Fibroblast of the aortic adventitia (primary cell): ENCODE measurements at regions not wholly inside any gene's neighbourhood (a gene's known extent, or its start where the extent isn't known, plus 50 kb on each side); places are given as distances from the start of the nearest gene placed in this dataset.

ENCODE experiments used
- DNase-seq: peaks from one replicate; pipeline ENCODE4 v3.0.0-alpha.2; 2010; ENCODE audit warnings: low read depth
- H3K4me3 ChIP-seq: 2 replicates; pipeline ENCODE4 v1.5.1; 2011; ENCODE audit warnings: low read depth, mild to moderate bottlenecking, control low read depth, low read length, moderate library complexity
- TF ChIP-seq, protein P1 (sequence below): IDR thresholded peaks from 2 replicates; pipeline ENCODE4 v1.5.1; 2011; ENCODE audit warnings: mild to moderate bottlenecking, low read length, control low read depth, inconsistent platforms; ENCODE audit not compliant: insufficient read depth

DNA sequence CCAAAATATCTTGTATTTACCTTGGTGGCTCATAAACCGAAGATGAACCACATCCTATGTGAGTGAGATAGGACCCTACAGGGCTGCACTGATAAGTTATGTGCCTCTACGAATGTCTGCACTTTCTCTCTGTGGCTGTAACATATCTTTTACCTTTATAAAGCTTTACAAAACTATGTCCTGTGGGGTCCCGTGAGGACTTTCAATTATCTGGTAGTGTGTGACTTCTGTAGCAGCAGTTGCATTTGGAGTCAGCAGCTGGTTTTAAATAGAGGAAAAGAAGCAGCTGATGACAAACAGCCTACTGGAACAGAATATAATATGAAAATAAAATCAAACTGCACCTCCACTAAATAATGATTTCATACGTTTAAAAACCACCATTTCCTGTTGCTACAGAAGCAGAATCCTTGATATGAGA is 222.4 kb upstream of the GNAI1 start:
- no peak for DNase-seq
- no peak overlapping the region for H3K4me3 ChIP-seq
- TF ChIP-seq, protein P1, sequence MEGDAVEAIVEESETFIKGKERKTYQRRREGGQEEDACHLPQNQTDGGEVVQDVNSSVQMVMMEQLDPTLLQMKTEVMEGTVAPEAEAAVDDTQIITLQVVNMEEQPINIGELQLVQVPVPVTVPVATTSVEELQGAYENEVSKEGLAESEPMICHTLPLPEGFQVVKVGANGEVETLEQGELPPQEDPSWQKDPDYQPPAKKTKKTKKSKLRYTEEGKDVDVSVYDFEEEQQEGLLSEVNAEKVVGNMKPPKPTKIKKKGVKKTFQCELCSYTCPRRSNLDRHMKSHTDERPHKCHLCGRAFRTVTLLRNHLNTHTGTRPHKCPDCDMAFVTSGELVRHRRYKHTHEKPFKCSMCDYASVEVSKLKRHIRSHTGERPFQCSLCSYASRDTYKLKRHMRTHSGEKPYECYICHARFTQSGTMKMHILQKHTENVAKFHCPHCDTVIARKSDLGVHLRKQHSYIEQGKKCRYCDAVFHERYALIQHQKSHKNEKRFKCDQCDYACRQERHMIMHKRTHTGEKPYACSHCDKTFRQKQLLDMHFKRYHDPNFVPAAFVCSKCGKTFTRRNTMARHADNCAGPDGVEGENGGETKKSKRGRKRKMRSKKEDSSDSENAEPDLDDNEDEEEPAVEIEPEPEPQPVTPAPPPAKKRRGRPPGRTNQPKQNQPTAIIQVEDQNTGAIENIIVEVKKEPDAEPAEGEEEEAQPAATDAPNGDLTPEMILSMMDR: no peak

DNA sequence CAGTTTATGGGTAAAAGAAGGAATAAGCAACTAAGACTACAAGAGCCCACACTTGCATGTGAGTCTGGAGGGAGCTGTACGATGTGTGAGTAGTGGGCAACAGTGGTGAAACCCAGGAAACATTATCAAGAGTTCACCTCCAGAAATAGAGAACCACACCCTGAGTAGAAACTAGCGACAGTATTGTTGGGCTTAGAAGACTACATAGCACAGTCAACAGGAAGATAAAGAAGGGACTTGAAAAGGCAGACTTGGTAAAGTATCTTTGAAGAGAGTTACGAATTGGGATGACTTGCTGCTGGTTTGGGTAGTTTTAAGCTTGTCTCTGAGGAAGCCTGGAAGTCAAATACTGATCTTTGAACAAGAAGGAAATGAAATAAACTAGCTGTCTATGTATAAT is 223.2 kb upstream of the GNAI1 start:
- DNase-seq: no peak
- TF ChIP-seq, protein P1: no peak
- H3K4me3 ChIP-seq: no peak overlapping the region

DNA sequence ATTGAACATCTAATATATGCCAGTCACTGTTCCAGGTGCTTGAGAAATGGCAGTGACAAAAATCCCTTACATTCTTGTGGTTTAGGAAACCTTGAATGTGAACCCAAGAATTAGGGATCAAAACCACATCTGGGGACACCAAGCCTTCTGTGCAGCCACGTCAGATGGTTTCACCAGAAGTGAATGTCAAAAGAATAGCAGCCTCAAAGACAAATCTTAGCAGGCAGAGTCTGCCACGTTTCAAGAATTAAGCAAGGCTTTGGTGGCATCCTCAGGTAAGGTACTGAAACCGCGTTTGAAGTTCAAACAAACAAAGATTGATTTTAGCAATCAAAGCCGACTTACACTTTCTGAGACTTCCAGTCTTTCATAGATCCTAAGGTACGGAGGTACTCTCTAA is 225.5 kb upstream of the GNAI1 start:
- DNase-seq: no peak
- no peak overlapping the region for H3K4me3 ChIP-seq
- TF ChIP-seq, protein P1: no peak

DNA sequence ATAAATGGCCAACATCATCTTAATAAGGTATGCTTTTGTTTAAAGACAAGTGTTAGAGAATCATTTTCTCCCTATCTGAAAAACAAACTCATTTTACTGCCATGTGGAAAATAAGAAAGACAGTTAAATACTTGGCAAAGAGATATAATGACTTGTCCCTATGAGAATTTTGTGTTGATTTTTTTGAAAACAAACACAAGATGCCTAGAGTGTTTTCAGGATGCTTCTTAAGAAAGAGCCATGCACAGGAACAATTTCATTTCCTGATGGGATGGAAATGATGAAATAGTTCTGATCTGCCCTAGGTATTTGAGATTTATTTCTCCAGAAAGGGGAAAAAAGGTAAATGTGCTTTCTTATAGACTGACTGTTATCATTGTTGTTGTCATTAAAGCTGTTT is 237.5 kb upstream of the GNAI1 start:
- TF ChIP-seq, protein P1: no peak
- no peak overlapping the region for H3K4me3 ChIP-seq
- DNase-seq: peak; percentile 4

DNA sequence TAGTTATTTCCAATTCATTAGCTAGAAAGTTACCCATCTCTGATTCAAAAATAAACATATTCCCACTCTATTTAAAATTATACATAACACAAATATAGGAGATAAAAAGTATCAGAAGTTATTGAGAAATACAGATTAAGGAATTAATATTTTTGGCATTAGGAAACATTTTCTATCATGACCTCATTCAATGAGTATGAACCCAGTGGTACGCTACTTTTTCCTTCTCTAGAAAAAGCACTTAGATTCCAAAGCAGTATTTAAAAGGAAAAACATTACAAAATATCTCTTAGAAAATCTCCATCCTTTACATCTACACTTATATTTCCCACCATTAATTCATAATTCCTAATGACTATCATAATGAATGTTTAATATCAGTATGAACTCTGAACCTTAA is 240.6 kb upstream of the GNAI1 start:
- DNase-seq: peak; percentile 60
- H3K4me3 ChIP-seq: no peak overlapping the region

DNA sequence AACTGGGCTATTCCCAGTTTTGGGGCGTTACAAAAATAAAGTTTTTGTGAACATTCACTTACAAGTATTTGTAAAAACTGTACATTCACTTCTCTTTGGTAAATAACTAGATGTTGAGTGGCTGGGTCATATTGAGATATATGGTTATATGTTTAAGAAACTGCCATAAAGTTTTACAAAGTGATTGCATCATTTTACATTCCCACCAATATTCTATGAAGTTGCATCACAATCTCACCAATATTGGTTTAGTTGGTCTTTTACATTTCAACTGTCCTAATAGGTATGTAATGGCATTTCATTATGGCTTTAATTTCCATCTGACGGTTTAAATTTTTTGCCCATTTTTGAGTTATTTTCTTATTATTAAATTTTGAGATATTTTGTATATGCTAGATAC is 251.7 kb upstream of the GNAI1 start:
- H3K4me3 ChIP-seq: no peak overlapping the region
- TF ChIP-seq, protein P1: no peak
- DNase-seq: no peak

More for the DNA sequence above, 240.6 kb upstream of the GNAI1 start:
- TF ChIP-seq, protein P1: no peak

DNA sequence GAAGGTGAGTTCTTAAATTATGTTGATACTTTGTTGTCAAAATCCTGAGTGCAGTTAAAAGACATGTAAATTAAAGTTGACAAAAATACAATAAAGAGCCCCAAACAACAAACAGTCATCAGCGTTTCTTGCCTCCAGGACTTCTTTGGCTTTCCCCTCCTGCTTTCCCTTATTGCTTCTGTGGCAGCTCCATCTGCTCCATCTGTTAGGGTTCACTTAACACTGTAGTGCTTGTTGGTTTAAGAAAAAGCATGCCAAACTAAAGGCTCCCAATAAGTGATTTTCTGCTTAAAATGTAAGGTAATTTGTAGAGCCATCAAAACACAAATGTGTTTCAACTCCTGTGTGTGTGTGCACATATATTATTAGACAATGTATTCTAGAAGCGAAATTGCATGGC is 254.3 kb upstream of the GNAI1 start:
- TF ChIP-seq, protein P1: no peak

More for the DNA sequence above, 254.3 kb upstream of the GNAI1 start:
- DNase-seq: no peak
- H3K4me3 ChIP-seq: no peak overlapping the region
